ENCODE measurements at regions not wholly inside any gene's neighbourhood (a gene's known extent, or its start where the extent isn't known, plus 50 kb on each side); places are given as distances from the start of the nearest gene placed in this dataset.

DNA sequence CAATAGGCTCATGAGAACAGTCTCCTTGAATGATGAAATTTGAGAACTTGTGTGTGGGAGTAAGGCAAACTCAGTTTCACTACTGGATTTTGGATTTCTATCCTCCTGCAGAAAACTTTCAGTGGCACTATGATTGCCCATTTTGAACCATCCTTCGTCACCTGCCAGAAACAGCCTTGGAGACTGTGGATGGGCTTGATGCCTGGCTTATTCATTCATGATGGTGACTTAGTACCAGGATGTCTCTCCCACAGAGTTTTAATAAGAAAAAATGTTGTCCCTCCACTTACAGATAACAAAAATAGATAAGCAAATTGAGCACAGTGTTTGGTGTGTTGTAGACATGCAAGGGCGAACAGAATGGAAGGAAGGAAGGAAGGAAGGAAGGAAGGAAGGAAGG, 53.5 kb upstream of the CPNE4 start:
- TF ChIP-seq GATA3 (IDR thresholded peaks at IDR 0.05; ENCODE audit: low read depth, low read length) (no peak), GATA2 (IDR thresholded peaks at IDR 0.05; ENCODE audit: low read depth, low read length) (no peak)
